ENCODE measurements at regions not wholly inside any gene's neighbourhood (a gene's known extent, or its start where the extent isn't known, plus 50 kb on each side); places are given as distances from the start of the nearest gene placed in this dataset.

- H3K27me3 ChIP-seq (ENCODE audit: control insufficient read depth, insufficient read depth, low read length), result no peaks in the 10 kb centered on the region
- H3K27ac ChIP-seq (ENCODE audit: low read depth in 2 of 2, low read length in 2 of 2), result peak overlapping the region in 1 of 2 donors; percentile 5
- H3K36me3 ChIP-seq (ENCODE audit: control insufficient read depth in 2 of 3, insufficient read depth in 3 of 3, low read length in 3 of 3), result no peaks in the 10 kb centered on the region
- intact Hi-C loops (cut with DNase I), result no loop called here
- H3K4me3 ChIP-seq (ENCODE audit: low read length in 3 of 3), result no peak overlapping the region
- peaks cover 8 to 28% (median 14%) of the 10 kb centered on the region in 3 donors for H3K4me1 ChIP-seq (ENCODE audit: control insufficient read depth in 2 of 3, insufficient read depth in 2 of 3, low read depth in 1 of 3, low read length in 3 of 3)
- DNase-seq, result peak in 2 of 5 donors; percentile 36 to 87
- no peaks in the 10 kb centered on the region for H3K9me3 ChIP-seq (ENCODE audit: control insufficient read depth in 2 of 3, insufficient read depth in 1 of 3, low read length in 3 of 3)
- TF ChIP-seq CTCF (IDR thresholded peaks at IDR 0.05; ENCODE audit: borderline replicate concordance, extremely low read depth, insufficient read depth), result no peak
- H3K9ac ChIP-seq (ENCODE audit: low read length in 3 of 3), result no peak overlapping the region
- no peak for FAIRE-seq
Measured at GRCh38 chr3:64345371-64345770, 120.1 kb upstream of the PRICKLE2 start.

- H3K4me3 ChIP-seq (ENCODE audit: low read length in 3 of 3), result no peak overlapping the region
- intact Hi-C loops (cut with DNase I), result no loop called here
- TF ChIP-seq CTCF (IDR thresholded peaks at IDR 0.05; ENCODE audit: borderline replicate concordance, extremely low read depth, insufficient read depth), result no peak
- H3K9me3 ChIP-seq (ENCODE audit: control insufficient read depth in 2 of 3, insufficient read depth in 1 of 3, low read length in 3 of 3), result no peaks in the 10 kb centered on the region
- peak overlapping the region in 1 of 2 donors; percentile 5 for H3K27ac ChIP-seq (ENCODE audit: low read depth in 2 of 2, low read length in 2 of 2)
- no peak overlapping the region for H3K9ac ChIP-seq (ENCODE audit: low read length in 3 of 3)
- FAIRE-seq (no peak), DNase-seq (no peak)
- H3K27me3 ChIP-seq (ENCODE audit: control insufficient read depth, insufficient read depth, low read length), result no peaks in the 10 kb centered on the region
- H3K4me1 ChIP-seq (ENCODE audit: control insufficient read depth in 2 of 3, insufficient read depth in 2 of 3, low read depth in 1 of 3, low read length in 3 of 3), result peaks cover 8 to 33% (median 12%) of the 10 kb centered on the region in 3 donors
- no peaks in the 10 kb centered on the region for H3K36me3 ChIP-seq (ENCODE audit: control insufficient read depth in 2 of 3, insufficient read depth in 3 of 3, low read length in 3 of 3)
Measured at GRCh38 chr3:64344721-64345207, 119.5 kb upstream of the PRICKLE2 start.

- Histone ChIP-seq H3K27me3 (ENCODE audit: control insufficient read depth, insufficient read depth, low read length) (no peaks in the 10 kb centered on the region), H3K9me3 (ENCODE audit: control insufficient read depth in 2 of 3, insufficient read depth in 1 of 3, low read length in 3 of 3) (no peaks in the 10 kb centered on the region), H3K27ac (ENCODE audit: low read depth in 2 of 2, low read length in 2 of 2) (peak overlapping the region in 1 of 2 donors; percentile 19), H3K4me1 (ENCODE audit: control insufficient read depth in 2 of 3, insufficient read depth in 2 of 3, low read depth in 1 of 3, low read length in 3 of 3) (peaks cover 8 to 29% (median 12%) of the 10 kb centered on the region in 3 donors), H3K36me3 (ENCODE audit: control insufficient read depth in 2 of 3, insufficient read depth in 3 of 3, low read length in 3 of 3) (no peaks in the 10 kb centered on the region), H3K9ac (ENCODE audit: low read length in 3 of 3) (no peak overlapping the region), H3K4me3 (ENCODE audit: low read length in 3 of 3) (no peak overlapping the region)
- FAIRE-seq, result no peak
- no peak for DNase-seq
- intact Hi-C loops (cut with DNase I), result no loop called here
- no peak for TF ChIP-seq CTCF (IDR thresholded peaks at IDR 0.05; ENCODE audit: borderline replicate concordance, extremely low read depth, insufficient read depth)
Measured at GRCh38 chr3:64343689-64344430, 118.6 kb upstream of the PRICKLE2 start.

All from kidney (tissue), 13 donors.